PC-3 (cell line): ENCODE measurements at regions not wholly inside any gene's neighbourhood (a gene's known extent, or its start where the extent isn't known, plus 50 kb on each side); places are given as distances from the start of the nearest gene placed in this dataset.

Experiments used
- ATAC-seq: fragments of 200-7000 bp; cut with Tn5 transposase; 2 replicates; pipeline ENCODE4 v1.9.1; 2020; ENCODE audit warnings: mild to moderate bottlenecking, moderate library complexity
- BruUV-seq: library from RNA; stranded (reverse); fragments of 400-500 nt; replicated peaks from 2 replicates; lab custom pipeline; 2021; lab: Mats Ljungman, UMichigan
- CTCF ChIA-PET: fragments of 300-600 bp; sonication (Branson Sonifier 250); formaldehyde crosslinking; loops from one replicate; lab custom pipeline; 2022; ENCODE audit warnings: antibody characterized with exemption; lab: Charles Lee
- POLR2A ChIA-PET: fragments of 300-600 bp; sonication (Branson Sonifier 250); formaldehyde crosslinking; loops from one replicate; lab custom pipeline; 2022; ENCODE audit warnings: antibody characterized with exemption; ENCODE audit not compliant: unreplicated experiment; lab: Charles Lee
- DNase-seq: peaks from one replicate; pipeline ENCODE4 v3.0.0-alpha.2; 2015
- H2AFZ ChIP-seq: fragments of 300-600 bp; sonication (generic); 2 replicates; pipeline ENCODE4 v1.6.0; 2016; ENCODE audit warnings: antibody characterized with exemption, low read length
- H3F3A ChIP-seq: fragments of 300-600 bp; sonication (generic); one replicate; pipeline ENCODE4 v1.6.0; 2017; ENCODE audit warnings: antibody characterized with exemption, low read length, control low read depth, mild to moderate bottlenecking; ENCODE audit not compliant: unreplicated experiment
- H3K27ac ChIP-seq: fragments of 300-600 bp; sonication (generic); 2 replicates; pipeline ENCODE4 v1.5.1; 2016; ENCODE audit warnings: mild to moderate bottlenecking, low read length
- H3K27me3 ChIP-seq: fragments of 300-600 bp; sonication (generic); 2 replicates; pipeline ENCODE4 v1.6.1; 2016; ENCODE audit warnings: low read length, mixed read lengths
- H3K36me3 ChIP-seq: fragments of 300-600 bp; sonication (generic); 2 replicates; pipeline ENCODE4 v1.6.1; 2016; ENCODE audit warnings: low read depth, mixed run types, low read length, mixed read lengths
- H3K4me1 ChIP-seq: fragments of 300-600 bp; sonication (generic); 2 replicates; pipeline ENCODE4 v1.5.1; 2016; ENCODE audit warnings: low read length; ENCODE audit not compliant: insufficient read depth
- H3K4me2 ChIP-seq: fragments of 300-600 bp; sonication (generic); 2 replicates; pipeline ENCODE4 v1.6.0; 2016; ENCODE audit warnings: low read length
- H3K4me3 ChIP-seq: fragments of 300-600 bp; sonication (generic); 2 replicates; pipeline ENCODE4 v1.5.1; 2016; ENCODE audit warnings: mild to moderate bottlenecking, low read length, mixed read lengths
- H3K79me2 ChIP-seq: fragments of 300-600 bp; sonication (generic); 2 replicates; pipeline ENCODE4 v1.6.1; 2017; ENCODE audit warnings: low read length, mixed read lengths
- H3K9ac ChIP-seq: fragments of 300-600 bp; sonication (generic); 2 replicates; pipeline ENCODE4 v1.6.0; 2016; ENCODE audit warnings: mild to moderate bottlenecking, low read length
- H3K9me2 ChIP-seq: fragments of 300-600 bp; sonication (generic); replicated peaks from 2 replicates; pipeline ENCODE4 v1.6.1; 2016; ENCODE audit warnings: mixed run types, low read length, mixed read lengths
- H3K9me3 ChIP-seq: fragments of 300-600 bp; sonication (generic); 2 replicates; pipeline ENCODE4 v1.6.1; 2016; ENCODE audit warnings: low read length, mixed read lengths
- H4K20me1 ChIP-seq: fragments of 300-600 bp; sonication (generic); 2 replicates; pipeline ENCODE4 v1.6.1; 2016; ENCODE audit warnings: low read length, mixed read lengths
- EZH2 ChIP-seq: fragments of 300-600 bp; sonication (generic); IDR thresholded peaks from one replicate; pipeline ENCODE4 v1.6.1; 2017; ENCODE audit warnings: antibody characterized with exemption, mild to moderate bottlenecking, low read length; ENCODE audit not compliant: unreplicated experiment
- EZH2phosphoT487 ChIP-seq: fragments of 300-600 bp; sonication (generic); IDR thresholded peaks from 2 replicates; pipeline ENCODE4 v1.6.1; 2018; ENCODE audit warnings: mild to moderate bottlenecking, antibody characterized with exemption, low read length, borderline replicate concordance
- intact Hi-C: fragments of 100-400 bp; cut with micrococcal nuclease; formaldehyde crosslinking; loops from 2 replicates; pipeline ENCODE4 v1.9.0; 2023
- TF ChIP-seq, protein P1 (sequence below): fragments of 300-600 bp; sonication (generic); conservative IDR thresholded peaks from 2 replicates; pipeline ENCODE4 v1.5.1; 2017; ENCODE audit warnings: antibody characterized with exemption, low read depth, mild to moderate bottlenecking, low read length

DNA sequence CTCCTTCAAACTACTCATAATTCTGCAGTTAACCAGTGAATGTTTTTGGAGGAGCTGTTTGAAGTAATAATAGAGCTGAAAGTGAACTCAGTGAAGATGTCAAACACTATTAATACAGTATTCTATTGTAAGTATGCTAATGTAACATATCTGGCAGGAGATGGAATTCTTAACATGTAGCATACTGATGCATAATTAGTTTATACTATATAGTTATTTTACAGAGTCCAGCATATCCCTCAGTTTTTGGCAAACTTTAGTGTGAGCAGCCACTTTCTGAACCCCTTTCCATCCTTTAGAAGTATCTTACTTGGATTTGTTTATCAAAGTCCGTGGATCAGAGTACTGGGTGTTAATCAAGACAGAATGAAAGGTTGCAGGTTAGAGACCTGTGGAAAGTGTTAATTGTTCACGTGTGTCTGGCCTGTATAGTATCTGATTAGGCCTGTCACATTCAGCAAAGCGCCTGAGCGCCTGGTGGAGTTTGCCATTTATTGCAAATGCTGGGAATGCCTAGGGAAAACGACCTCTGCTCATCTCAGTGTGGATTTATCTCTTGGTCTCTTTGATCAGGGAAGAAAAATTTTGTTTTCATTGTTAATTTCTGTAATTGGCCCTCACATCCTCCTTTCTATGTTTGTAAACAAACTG lies 251.7 kb upstream of the MAD2L1 start:
- Histone ChIP-seq H2AFZ (no peak overlapping the region), H3K4me3 (no peak overlapping the region), H3K4me1 (no peaks in the 10 kb centered on the region), H3K79me2 (no peaks in the 10 kb centered on the region), H3F3A (no peaks in the 10 kb centered on the region), H3K27me3 (no peaks in the 10 kb centered on the region), H3K36me3 (no peaks in the 10 kb centered on the region), H4K20me1 (no peaks in the 10 kb centered on the region), H3K4me2 (no peak overlapping the region), H3K27ac (no peak overlapping the region), H3K9me2 (no peaks in the 10 kb centered on the region), H3K9ac (no peak overlapping the region), H3K9me3 (no peaks in the 10 kb centered on the region)
- CTCF ChIA-PET, result no interaction called here
- TF ChIP-seq EZH2phosphoT487 (no peak), EZH2 (no peak)
- TF ChIP-seq, protein P1, sequence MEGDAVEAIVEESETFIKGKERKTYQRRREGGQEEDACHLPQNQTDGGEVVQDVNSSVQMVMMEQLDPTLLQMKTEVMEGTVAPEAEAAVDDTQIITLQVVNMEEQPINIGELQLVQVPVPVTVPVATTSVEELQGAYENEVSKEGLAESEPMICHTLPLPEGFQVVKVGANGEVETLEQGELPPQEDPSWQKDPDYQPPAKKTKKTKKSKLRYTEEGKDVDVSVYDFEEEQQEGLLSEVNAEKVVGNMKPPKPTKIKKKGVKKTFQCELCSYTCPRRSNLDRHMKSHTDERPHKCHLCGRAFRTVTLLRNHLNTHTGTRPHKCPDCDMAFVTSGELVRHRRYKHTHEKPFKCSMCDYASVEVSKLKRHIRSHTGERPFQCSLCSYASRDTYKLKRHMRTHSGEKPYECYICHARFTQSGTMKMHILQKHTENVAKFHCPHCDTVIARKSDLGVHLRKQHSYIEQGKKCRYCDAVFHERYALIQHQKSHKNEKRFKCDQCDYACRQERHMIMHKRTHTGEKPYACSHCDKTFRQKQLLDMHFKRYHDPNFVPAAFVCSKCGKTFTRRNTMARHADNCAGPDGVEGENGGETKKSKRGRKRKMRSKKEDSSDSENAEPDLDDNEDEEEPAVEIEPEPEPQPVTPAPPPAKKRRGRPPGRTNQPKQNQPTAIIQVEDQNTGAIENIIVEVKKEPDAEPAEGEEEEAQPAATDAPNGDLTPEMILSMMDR, result no peak
- intact Hi-C loops, result no loop called here
- no peak for DNase-seq
- ATAC-seq, result no peak
- no TSS peak for BruUV-seq
- POLR2A ChIA-PET, result no interaction called here

DNA sequence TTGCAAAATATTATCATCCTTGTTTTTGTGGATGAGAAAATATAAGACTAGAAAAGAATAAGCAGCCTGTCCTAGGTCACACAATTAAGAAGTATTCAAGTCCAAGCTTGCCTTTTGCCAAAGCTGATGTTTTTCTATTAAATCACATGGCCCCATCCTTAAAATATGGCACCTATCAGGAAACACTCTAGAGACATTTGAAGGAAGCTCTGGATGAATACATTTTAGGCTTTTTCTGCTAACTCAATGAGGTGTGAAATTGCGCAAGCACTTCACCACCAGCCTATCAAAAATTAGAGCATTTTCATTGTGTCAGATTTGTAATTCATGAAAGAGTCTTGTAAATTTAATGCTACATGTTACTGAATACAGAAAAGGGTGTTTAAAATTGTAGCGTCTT lies 251.1 kb upstream of the MAD2L1 start:
- no peaks in the 10 kb centered on the region for H3K36me3 ChIP-seq
- no peak overlapping the region for H3K4me2 ChIP-seq
- no peak overlapping the region for H2AFZ ChIP-seq
- no peaks in the 10 kb centered on the region for H3F3A ChIP-seq
- CTCF ChIA-PET, result no interaction called here
- no peaks in the 10 kb centered on the region for H3K9me3 ChIP-seq
- no peaks in the 10 kb centered on the region for H3K4me1 ChIP-seq
- H3K79me2 ChIP-seq, result no peaks in the 10 kb centered on the region
- no peak overlapping the region for H3K27ac ChIP-seq
- TF ChIP-seq EZH2 (no peak), EZH2phosphoT487 (no peak)
- TF ChIP-seq, protein P1, result no peak
- no TSS peak for BruUV-seq
- H4K20me1 ChIP-seq, result no peaks in the 10 kb centered on the region
- no peak overlapping the region for H3K4me3 ChIP-seq
- no peak for DNase-seq
- H3K27me3 ChIP-seq, result no peaks in the 10 kb centered on the region
- intact Hi-C loops, result no loop called here
- no peaks in the 10 kb centered on the region for H3K9me2 ChIP-seq
- POLR2A ChIA-PET, result no interaction called here
- no peak overlapping the region for H3K9ac ChIP-seq
- ATAC-seq, result no peak

DNA sequence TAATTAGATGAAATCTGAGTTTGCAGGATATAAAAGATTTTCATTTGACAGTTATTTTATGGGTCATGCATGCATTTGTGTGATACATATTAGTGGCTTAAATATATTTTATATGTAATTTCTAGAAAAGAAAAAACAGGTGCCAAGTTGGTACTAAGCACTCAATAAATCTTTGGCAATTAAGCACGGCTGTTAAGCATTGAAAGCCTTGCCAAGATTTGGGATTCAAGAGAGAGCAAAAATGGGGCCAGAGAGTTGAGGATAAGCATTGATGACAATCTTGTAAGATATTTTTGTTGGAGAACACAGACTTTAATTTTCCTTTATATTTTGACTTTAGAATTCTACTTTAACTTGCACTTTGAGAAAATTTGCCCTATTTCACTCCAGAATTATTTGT lies 249.8 kb upstream of the MAD2L1 start:
- H3K27me3 ChIP-seq, result no peaks in the 10 kb centered on the region
- H3K79me2 ChIP-seq, result no peaks in the 10 kb centered on the region
- no peaks in the 10 kb centered on the region for H3K9me2 ChIP-seq
- no peaks in the 10 kb centered on the region for H3K4me1 ChIP-seq
- no TSS peak for BruUV-seq
- no peaks in the 10 kb centered on the region for H3K9me3 ChIP-seq
- no peak overlapping the region for H3K4me2 ChIP-seq
- DNase-seq, result no peak
- POLR2A ChIA-PET, result no interaction called here
- no peaks in the 10 kb centered on the region for H3F3A ChIP-seq
- ATAC-seq, result no peak
- no peak for TF ChIP-seq EZH2phosphoT487
- no peak for TF ChIP-seq EZH2
- TF ChIP-seq, protein P1, result no peak
- H3K9ac ChIP-seq, result no peak overlapping the region
- H3K27ac ChIP-seq, result no peak overlapping the region
- intact Hi-C loops, result no loop called here
- H3K36me3 ChIP-seq, result no peaks in the 10 kb centered on the region
- H3K4me3 ChIP-seq, result no peak overlapping the region
- CTCF ChIA-PET, result no interaction called here
- no peaks in the 10 kb centered on the region for H4K20me1 ChIP-seq
- no peak overlapping the region for H2AFZ ChIP-seq
